ENCODE measurements at regions not wholly inside any gene's neighbourhood (a gene's known extent, or its start where the extent isn't known, plus 50 kb on each side); places are given as distances from the start of the nearest gene placed in this dataset.
"Not testable (repeated sequence)": the region's sequence is repeated elsewhere in the genome, so short reads cannot be mapped to it uniquely, and the experiment has no call there.

DNA sequence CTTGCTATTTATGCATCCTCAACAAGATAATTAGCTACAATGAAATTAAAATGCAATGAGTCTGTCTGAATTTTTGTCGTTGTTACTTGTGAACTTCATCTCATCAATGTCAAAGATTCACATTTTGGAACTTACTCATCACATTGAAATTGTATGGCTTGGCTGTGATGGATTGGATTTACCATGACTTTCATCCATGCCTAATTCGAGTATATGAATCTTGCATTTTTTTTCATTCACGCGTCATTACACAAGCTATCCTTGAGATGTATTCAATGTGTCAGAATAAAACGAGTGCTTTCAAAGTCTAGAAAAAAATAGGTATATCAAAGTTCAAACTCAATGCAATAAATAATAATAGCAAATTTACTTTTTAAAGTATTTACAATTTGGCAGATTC is 265.3 kb downstream of the MAP2K6 start:
- TF ChIP-seq, protein P1, sequence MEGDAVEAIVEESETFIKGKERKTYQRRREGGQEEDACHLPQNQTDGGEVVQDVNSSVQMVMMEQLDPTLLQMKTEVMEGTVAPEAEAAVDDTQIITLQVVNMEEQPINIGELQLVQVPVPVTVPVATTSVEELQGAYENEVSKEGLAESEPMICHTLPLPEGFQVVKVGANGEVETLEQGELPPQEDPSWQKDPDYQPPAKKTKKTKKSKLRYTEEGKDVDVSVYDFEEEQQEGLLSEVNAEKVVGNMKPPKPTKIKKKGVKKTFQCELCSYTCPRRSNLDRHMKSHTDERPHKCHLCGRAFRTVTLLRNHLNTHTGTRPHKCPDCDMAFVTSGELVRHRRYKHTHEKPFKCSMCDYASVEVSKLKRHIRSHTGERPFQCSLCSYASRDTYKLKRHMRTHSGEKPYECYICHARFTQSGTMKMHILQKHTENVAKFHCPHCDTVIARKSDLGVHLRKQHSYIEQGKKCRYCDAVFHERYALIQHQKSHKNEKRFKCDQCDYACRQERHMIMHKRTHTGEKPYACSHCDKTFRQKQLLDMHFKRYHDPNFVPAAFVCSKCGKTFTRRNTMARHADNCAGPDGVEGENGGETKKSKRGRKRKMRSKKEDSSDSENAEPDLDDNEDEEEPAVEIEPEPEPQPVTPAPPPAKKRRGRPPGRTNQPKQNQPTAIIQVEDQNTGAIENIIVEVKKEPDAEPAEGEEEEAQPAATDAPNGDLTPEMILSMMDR (IDR thresholded peaks at IDR 0.05), result no peak
- no peak overlapping the region for H2AFZ ChIP-seq

DNA sequence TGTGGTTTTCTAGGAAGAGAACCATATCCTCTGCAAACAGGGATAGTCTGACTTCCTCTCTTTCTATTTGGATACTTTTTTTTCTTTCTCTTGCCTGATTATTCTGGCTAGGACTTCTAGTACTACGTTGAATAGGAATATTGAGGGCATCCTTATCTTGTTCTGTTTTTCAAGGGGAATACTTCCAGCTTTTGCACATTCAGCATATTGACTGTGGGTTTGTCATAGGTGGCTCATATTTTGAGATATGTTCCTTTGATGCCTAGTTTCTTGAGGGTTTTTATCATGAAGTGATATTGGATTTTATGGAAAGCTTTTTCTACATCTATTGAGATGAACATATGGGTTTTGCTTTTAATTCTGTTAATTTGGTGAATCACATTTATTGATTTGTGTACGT is 269.8 kb downstream of the MAP2K6 start:
- H3K4me1 ChIP-seq, result no peaks in the 10 kb centered on the region
- no peaks in the 10 kb centered on the region for H3K27me3 ChIP-seq (ENCODE audit: control insufficient read depth, insufficient read depth, low read length)
- H2AFZ ChIP-seq, result no peak overlapping the region
- H3K4me2 ChIP-seq (ENCODE audit: low read length), result no peak overlapping the region
- TF ChIP-seq, protein P1 (IDR thresholded peaks at IDR 0.05), result no peak
- no peaks in the 10 kb centered on the region for H3K79me2 ChIP-seq
- H3K9me3 ChIP-seq (ENCODE audit: control insufficient read depth, low read length), result no peaks in the 10 kb centered on the region
- H3K4me3 ChIP-seq (ENCODE audit: low read depth, low read length), result no peak overlapping the region
- no peak overlapping the region for H3K9ac ChIP-seq
- no peak overlapping the region for H3K27ac ChIP-seq
- no peaks in the 10 kb centered on the region for H3K36me3 ChIP-seq (ENCODE audit: control insufficient read depth, insufficient read depth, low read length)

More for the DNA sequence above, 265.3 kb downstream of the MAP2K6 start:
- Histone ChIP-seq H3K36me3 (ENCODE audit: control insufficient read depth, insufficient read depth, low read length) (no peaks in the 10 kb centered on the region), H3K27me3 (ENCODE audit: control insufficient read depth, insufficient read depth, low read length) (no peaks in the 10 kb centered on the region), H3K27ac (no peak overlapping the region), H3K4me1 (no peaks in the 10 kb centered on the region), H3K9ac (no peak overlapping the region), H3K79me2 (no peaks in the 10 kb centered on the region), H3K4me2 (ENCODE audit: low read length) (no peak overlapping the region), H3K9me3 (ENCODE audit: control insufficient read depth, low read length) (no peaks in the 10 kb centered on the region), H3K4me3 (ENCODE audit: low read depth, low read length) (no peak overlapping the region)

- not testable (repeated sequence) for H3K4me3 ChIP-seq (ENCODE audit: low read depth, low read length); H3K4me1 ChIP-seq; H3K27ac ChIP-seq; H3K9ac ChIP-seq; H3K79me2 ChIP-seq; H3K4me2 ChIP-seq (ENCODE audit: low read length); H3K36me3 ChIP-seq (ENCODE audit: control insufficient read depth, insufficient read depth, low read length); H2AFZ ChIP-seq; H3K9me3 ChIP-seq (ENCODE audit: control insufficient read depth, low read length); H3K27me3 ChIP-seq (ENCODE audit: control insufficient read depth, insufficient read depth, low read length)
Observed at GRCh38 chr17:69685150-69685549, 270.7 kb downstream of the MAP2K6 start.

GRCh38 chr17:69690531-69690930 is 276.0 kb downstream of the MAP2K6 start:
- Histone ChIP-seq H3K9me3 (ENCODE audit: control insufficient read depth, low read length) (no peaks in the 10 kb centered on the region), H3K4me2 (ENCODE audit: low read length) (no peak overlapping the region), H3K4me3 (ENCODE audit: low read depth, low read length) (no peak overlapping the region), H3K27ac (no peak overlapping the region), H3K27me3 (ENCODE audit: control insufficient read depth, insufficient read depth, low read length) (no peaks in the 10 kb centered on the region), H3K9ac (no peak overlapping the region), H3K79me2 (no peaks in the 10 kb centered on the region), H2AFZ (no peak overlapping the region), H3K4me1 (no peaks in the 10 kb centered on the region), H3K36me3 (ENCODE audit: control insufficient read depth, insufficient read depth, low read length) (no peaks in the 10 kb centered on the region)
- TF ChIP-seq, protein P1 (IDR thresholded peaks at IDR 0.05), result no peak

DNA sequence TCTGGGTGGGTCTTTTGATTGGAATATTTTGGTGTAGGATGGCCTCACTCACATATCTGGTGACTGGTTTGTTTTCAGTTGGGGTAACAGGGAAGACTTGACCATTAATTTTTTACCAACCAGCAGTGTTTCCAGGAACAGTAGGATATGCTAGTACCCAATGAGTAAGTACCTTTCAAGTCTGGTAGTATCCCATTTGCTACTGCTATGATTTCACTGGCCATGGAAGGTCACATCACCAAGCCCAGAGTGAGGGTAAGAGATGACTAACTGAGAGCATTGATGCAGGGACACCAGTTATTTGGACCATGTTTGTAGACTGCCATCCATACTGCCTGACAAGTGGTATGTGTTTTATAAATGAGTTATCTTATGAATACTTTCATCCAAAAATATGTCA is 277.7 kb downstream of the MAP2K6 start:
- H3K4me2 ChIP-seq (ENCODE audit: low read length), result no peak overlapping the region

More for the DNA sequence above, 277.7 kb downstream of the MAP2K6 start:
- Histone ChIP-seq H3K36me3 (ENCODE audit: control insufficient read depth, insufficient read depth, low read length) (no peaks in the 10 kb centered on the region), H3K9ac (no peak overlapping the region), H2AFZ (no peak overlapping the region), H3K4me1 (no peaks in the 10 kb centered on the region), H3K79me2 (no peaks in the 10 kb centered on the region), H3K27ac (no peak overlapping the region), H3K4me3 (ENCODE audit: low read depth, low read length) (no peak overlapping the region), H3K27me3 (ENCODE audit: control insufficient read depth, insufficient read depth, low read length) (no peaks in the 10 kb centered on the region), H3K9me3 (ENCODE audit: control insufficient read depth, low read length) (no peaks in the 10 kb centered on the region)
- TF ChIP-seq, protein P1 (IDR thresholded peaks at IDR 0.05), result no peak
